ENCODE measurements at regions not wholly inside any gene's neighbourhood (a gene's known extent, or its start where the extent isn't known, plus 50 kb on each side); places are given as distances from the start of the nearest gene placed in this dataset.

DNA sequence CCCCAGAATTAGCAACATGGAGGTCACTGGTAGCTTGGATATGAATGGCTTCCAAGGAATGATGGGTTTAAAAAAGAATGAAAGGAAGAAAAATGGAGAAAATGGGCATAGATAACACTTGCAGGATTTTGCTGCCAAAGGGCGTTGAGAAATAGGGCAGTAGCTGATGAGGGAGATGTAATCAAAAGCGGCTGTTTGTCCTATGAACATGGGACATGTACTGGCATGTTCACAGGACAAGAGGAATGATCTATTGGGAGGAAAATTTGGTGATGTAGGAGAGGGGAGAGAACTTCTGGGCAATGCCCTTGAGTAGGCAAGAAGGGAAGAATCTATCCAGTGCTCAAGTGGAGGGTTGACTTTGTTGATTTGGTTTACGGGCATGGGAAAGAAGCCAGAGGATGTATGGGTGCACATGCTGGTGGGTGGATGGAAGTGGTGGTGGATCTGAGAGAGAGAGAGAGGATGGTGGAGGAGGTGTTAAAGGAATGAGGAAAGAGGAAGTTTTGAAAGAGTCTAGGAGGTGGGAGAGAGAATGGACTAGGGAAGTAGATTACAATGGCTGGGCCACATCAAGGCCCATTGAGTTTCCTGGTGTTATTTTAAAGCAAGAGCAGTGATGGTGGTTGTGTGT lies 115.1 kb upstream of the MVB12B start:
- TF ChIP-seq, protein P1, sequence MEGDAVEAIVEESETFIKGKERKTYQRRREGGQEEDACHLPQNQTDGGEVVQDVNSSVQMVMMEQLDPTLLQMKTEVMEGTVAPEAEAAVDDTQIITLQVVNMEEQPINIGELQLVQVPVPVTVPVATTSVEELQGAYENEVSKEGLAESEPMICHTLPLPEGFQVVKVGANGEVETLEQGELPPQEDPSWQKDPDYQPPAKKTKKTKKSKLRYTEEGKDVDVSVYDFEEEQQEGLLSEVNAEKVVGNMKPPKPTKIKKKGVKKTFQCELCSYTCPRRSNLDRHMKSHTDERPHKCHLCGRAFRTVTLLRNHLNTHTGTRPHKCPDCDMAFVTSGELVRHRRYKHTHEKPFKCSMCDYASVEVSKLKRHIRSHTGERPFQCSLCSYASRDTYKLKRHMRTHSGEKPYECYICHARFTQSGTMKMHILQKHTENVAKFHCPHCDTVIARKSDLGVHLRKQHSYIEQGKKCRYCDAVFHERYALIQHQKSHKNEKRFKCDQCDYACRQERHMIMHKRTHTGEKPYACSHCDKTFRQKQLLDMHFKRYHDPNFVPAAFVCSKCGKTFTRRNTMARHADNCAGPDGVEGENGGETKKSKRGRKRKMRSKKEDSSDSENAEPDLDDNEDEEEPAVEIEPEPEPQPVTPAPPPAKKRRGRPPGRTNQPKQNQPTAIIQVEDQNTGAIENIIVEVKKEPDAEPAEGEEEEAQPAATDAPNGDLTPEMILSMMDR (conservative IDR thresholded peaks at IDR 0.05) = no peak
- TF ChIP-seq ZFX (IDR thresholded peaks at IDR 0.05) = no peak

Measured in C4-2B (cell line).